GM12892 (cell line): ENCODE measurements at regions not wholly inside any gene's neighbourhood (a gene's known extent, or its start where the extent isn't known, plus 50 kb on each side); places are given as distances from the start of the nearest gene placed in this dataset.

Experiments used
- POLR2A ChIP-seq: IDR thresholded peaks from 2 replicates; pipeline ENCODE4 v1.6.1; 2011; ENCODE audit warnings: low read depth, low read length, control low read depth
- POLR2AphosphoS5 ChIP-seq: IDR thresholded peaks from 2 replicates; pipeline ENCODE4 v1.6.1; 2011; ENCODE audit warnings: low read depth, low read length, control low read depth
- TAF1 ChIP-seq: IDR thresholded peaks from 2 replicates; pipeline ENCODE4 v1.6.1; 2011; ENCODE audit warnings: low read depth, mild to moderate bottlenecking, control low read depth, low read length, borderline replicate concordance

GRCh38 chr3:161920196-161920595, 423.6 kb downstream of the OTOL1 start:
- no peak for TF ChIP-seq POLR2A
- TF ChIP-seq POLR2AphosphoS5, result no peak
- TF ChIP-seq TAF1, result no peak
